Heart right ventricle (tissue), 16 donors: ENCODE measurements at regions not wholly inside any gene's neighbourhood (a gene's known extent, or its start where the extent isn't known, plus 50 kb on each side); places are given as distances from the start of the nearest gene placed in this dataset.

ENCODE experiments used
- ATAC-seq, 8 donors: fragments of 200-7000 bp; cut with Tn5 transposase; one replicate each; pipeline ENCODE4 v1.9.1; 2020; ENCODE audit warnings: mild to moderate bottlenecking in 8 of 8, moderate library complexity in 8 of 8, moderate number of reproducible peaks in 1 of 8
- DNase-seq, 2 donors: peaks; one replicate each; pipeline ENCODE4 v3.0.0-alpha.2; 2020
- H3K27ac ChIP-seq, 10 donors: fragments of 200-600 bp; sonication (generic) in 2 of 10; one replicate each; pipeline versions ENCODE4 v1.5.0 to v1.8.0; 2020 to 2022; ENCODE audit warnings: mild to moderate bottlenecking in 3 of 10
- H3K27me3 ChIP-seq, 7 donors: fragments of 200-600 bp; one replicate each; pipeline ENCODE4 v1.8.0; 2021 to 2022; ENCODE audit warnings: mild to moderate bottlenecking in 2 of 7
- H3K36me3 ChIP-seq, 9 donors: fragments of 200-600 bp; sonication (generic) in 1 of 9; one replicate each; pipeline versions ENCODE4 v1.5.0 to v1.8.0; 2020 to 2022; ENCODE audit warnings: mild to moderate bottlenecking in 2 of 9
- H3K4me1 ChIP-seq, 9 donors: fragments of 200-600 bp; sonication (generic) in 1 of 9; one replicate each; pipeline versions ENCODE4 v1.5.0 to v1.8.0; 2020 to 2022; ENCODE audit warnings: mild to moderate bottlenecking in 4 of 9
- H3K4me3 ChIP-seq, 10 donors: fragments of 200-600 bp; sonication (generic) in 2 of 10; one replicate each; pipeline versions ENCODE4 v1.5.0 to v1.8.0; 2020 to 2022; ENCODE audit warnings: mild to moderate bottlenecking in 7 of 10, moderate library complexity in 2 of 10
- H3K9me3 ChIP-seq, 11 donors: fragments of 200-600 bp in 10 of 11; sonication (generic) in 2 of 11; one replicate each; pipeline versions ENCODE4 v1.5.0 to v1.8.0; 2013 to 2022; ENCODE audit warnings: mild to moderate bottlenecking in 2 of 11, control low read depth in 1 of 11, moderate library complexity in 1 of 11
- CTCF ChIP-seq, 9 donors: fragments of 200-600 bp; sonication (generic) in 2 of 9; IDR thresholded peaks; one replicate each; pipeline versions ENCODE4 v1.5.0 to v1.8.0; 2021 to 2022; ENCODE audit warnings: antibody characterized with exemption in 9 of 9, mild to moderate bottlenecking in 5 of 9, moderate library complexity in 1 of 9
- WGBS, 2 donors: extraction: QIAGEN DNeasy Blood & Tissue Kit; methylation state at CpG; one replicate each; pipeline ENCODE4 v1.1.7; 2013; ENCODE audit warnings: inconsistent platforms in 1 of 2; 5-methylcytosine and 5-hydroxymethylcytosine counted together
- intact Hi-C, 10 donors: fragments of 100-400 bp; cut with DNase I; formaldehyde crosslinking; loops; one replicate each; pipeline versions ENCODE4 v1.11.1 to v1.14.2; 2022
- donor health status: Arrhythmogenic right ventricular cardiomyopathy.
- donor health status: ischemic (EF 13 %, LVEDD 7.1; RV severe dilation, severe dysfunction).
- donor health status: healthy with polysubstance abuse.
- donor health status: DM: no; HTN: yes; CAD: no.
- donor health status: DM: no; HTN: no; CAD: no.
- donor health status: ischemic (EF 25% LVEDD 6.9; RV normal size, moderate dysfunction).
- donor health status: ischemic (EF 25% LVEDD 5.7; RV mildly dilated, moderate dysfunction).
- donor health status: healthy.
- donor health status: DM: yes; HTN: yes; CAD: no.
- donor health status: Ischemic cardiomyopathy.
- donor health status: ischemic (EF 35%, LVEDD 5.7; RV mildly dilated, moderate dysfunction).
- donor health status: nonischemic (EF 11% LVEDD 7.7; RV severe dilation, severe dysfunction).
- donor health status: DM: yes; HTN: yes; CAD: no.
- donor health status: PGD.
- donor health status: ischemic (EF 29% LVEDD 5.4; RV normal size, mild dysfunction).
- donor health status: nonischemic (EF 23%, LVEDD 6.1; RV moderate dilation, normal function).

DNA sequence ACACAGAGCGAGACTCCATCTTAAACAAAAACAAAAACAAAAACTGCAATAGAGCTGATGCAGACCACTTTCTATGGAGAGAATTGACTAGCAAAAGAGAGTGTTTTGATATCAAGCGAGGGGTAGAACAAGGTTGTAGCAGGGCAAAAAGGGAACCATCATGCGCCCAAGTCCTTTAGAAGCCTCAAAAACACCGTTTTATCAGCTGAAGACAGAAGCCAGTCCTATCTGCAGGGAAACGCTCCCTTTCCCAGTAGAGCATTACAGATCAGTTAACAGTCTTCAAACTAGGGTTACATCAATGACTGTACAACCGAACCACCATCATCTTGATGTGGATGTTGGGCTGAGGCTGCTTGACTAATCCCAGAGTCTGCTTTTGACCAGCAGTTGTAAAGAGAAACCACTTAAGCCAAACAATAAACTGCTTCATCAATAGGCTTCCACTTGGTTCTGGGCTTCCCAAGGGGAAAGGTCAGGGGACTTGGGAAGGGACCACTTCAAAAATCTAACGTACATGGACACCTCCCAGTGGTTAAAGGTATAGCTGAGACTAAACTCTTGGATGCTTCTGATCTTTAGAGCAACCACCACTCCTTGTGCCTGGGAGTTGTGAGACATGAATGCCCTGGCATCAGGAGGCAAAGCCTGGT lies 59.6 kb upstream of the SPDEF start:
- no peak overlapping the region for H3K27ac ChIP-seq
- H3K27me3 ChIP-seq: no peaks in the 10 kb centered on the region
- no peak for TF ChIP-seq CTCF (IDR thresholded peaks at IDR 0.05)
- intact Hi-C loops: loop anchor here in 1 of 10 donors (10.0 kb wide), 1 partner anchor 421 kb away; no protein-coding TSS in a partner anchor
- H3K4me3 ChIP-seq: no peak overlapping the region
- 85 to 91% methylated on average over 7 of the region's 7 CpGs for WGBS, 2 donors
- no peaks in the 10 kb centered on the region for H3K9me3 ChIP-seq
- H3K4me1 ChIP-seq: peaks cover 0 to 25% (median 13%) of the 10 kb centered on the region in 9 donors
- no peak for ATAC-seq
- peaks cover 0 to 27% (median 0%) of the 10 kb centered on the region in 9 donors for H3K36me3 ChIP-seq
- no peak for DNase-seq

GRCh38 chr6:34610819-34611477 lies 54.8 kb upstream of the SPDEF start:
- Histone ChIP-seq H3K4me1 (peaks cover 0 to 32% (median 23%) of the 10 kb centered on the region in 9 donors), H3K36me3 (peaks cover 0 to 29% (median 6%) of the 10 kb centered on the region in 9 donors), H3K27me3 (no peaks in the 10 kb centered on the region), H3K27ac (peak overlapping the region in 3 of 10 donors; percentile 11 to 64 (median 35)), H3K9me3 (no peaks in the 10 kb centered on the region), H3K4me3 (no peak overlapping the region)
- intact Hi-C loops: loop anchor here in 1 of 10 donors (10.0 kb wide), 1 partner anchor 416 kb away; no protein-coding TSS in a partner anchor
- TF ChIP-seq CTCF (IDR thresholded peaks at IDR 0.05): no peak
- 52 to 56% methylated on average over 4 of the region's 4 CpGs for WGBS, 2 donors
- DNase-seq (no peak), ATAC-seq (peak in 3 of 8 donors; percentile 4 to 62 (median 46))

- no peak for DNase-seq
- Histone ChIP-seq H3K36me3 (peaks cover 0 to 45% (median 7%) of the 10 kb centered on the region in 9 donors), H3K4me1 (peaks cover 0 to 32% (median 23%) of the 10 kb centered on the region in 9 donors), H3K27me3 (no peaks in the 10 kb centered on the region), H3K27ac (peak overlapping the region in 1 of 10 donors; percentile 27), H3K4me3 (no peak overlapping the region), H3K9me3 (no peaks in the 10 kb centered on the region)
- no peak for TF ChIP-seq CTCF (IDR thresholded peaks at IDR 0.05)
- 68 to 70% methylated on average over 5 of the region's 5 CpGs for WGBS, 2 donors
- no peak for ATAC-seq
- intact Hi-C loops: loop anchor here in 9 of 10 donors (1.0 to 10.0 kb wide), 12 partner anchors 80 to 444 kb away; partner anchors contain the start of genes PACSIN1 (in 2 of the 9), RPS10 (in 1 of the 9) and SMIM29 (in 1 of the 9)
These were observed 52.4 kb upstream of the SPDEF start for GRCh38 chr6:34608321-34609091.
